AG09309 (cell line): ENCODE measurements at regions not wholly inside any gene's neighbourhood (a gene's known extent, or its start where the extent isn't known, plus 50 kb on each side); places are given as distances from the start of the nearest gene placed in this dataset.

Experiments used
- DNase-seq: peaks from one replicate; pipeline ENCODE4 v3.0.0-alpha.2; 2010; ENCODE audit warnings: low read depth
- H3K4me3 ChIP-seq: 2 replicates; pipeline ENCODE4 v1.5.1; 2011; ENCODE audit warnings: mild to moderate bottlenecking, low read depth, low read length, moderate library complexity; ENCODE audit not compliant: control insufficient read depth
- TF ChIP-seq, protein P1 (sequence below): IDR thresholded peaks from 2 replicates; pipeline ENCODE4 v1.5.1; 2011; ENCODE audit warnings: mild to moderate bottlenecking, low read depth, low read length, inconsistent platforms; ENCODE audit not compliant: insufficient read depth, control insufficient read depth; ENCODE audit errors: missing control alignments

DNA sequence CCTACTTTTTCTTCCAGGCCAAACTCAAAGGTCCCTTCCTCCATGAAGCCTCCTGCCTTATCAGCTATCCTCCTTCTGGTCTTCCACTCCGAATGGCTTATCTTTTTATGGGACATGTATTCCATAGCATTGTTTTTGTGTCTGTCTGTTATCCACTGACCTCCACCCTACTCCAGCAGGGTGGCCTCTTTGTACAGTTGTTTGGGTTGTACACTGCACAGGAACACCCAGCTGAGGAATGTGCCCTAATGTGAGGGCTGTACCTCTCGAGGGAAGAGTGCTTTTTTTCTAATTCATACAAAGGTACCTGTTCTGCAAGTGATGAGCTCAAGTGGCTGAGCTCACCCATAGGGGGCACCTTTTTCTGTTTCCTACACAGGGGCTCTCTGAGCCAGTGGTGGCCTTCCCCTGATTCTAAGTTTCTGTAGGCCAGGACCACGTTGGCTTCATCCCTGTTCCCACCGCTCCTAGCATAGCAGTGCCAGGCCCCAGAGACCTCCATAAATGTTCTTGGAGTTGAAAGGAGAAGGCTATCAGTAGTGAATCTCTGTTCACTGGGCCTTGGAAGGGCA is 108.2 kb downstream of the FOXD2 start:
- DNase-seq = no peak
- H3K4me3 ChIP-seq = no peak overlapping the region
- TF ChIP-seq, protein P1, sequence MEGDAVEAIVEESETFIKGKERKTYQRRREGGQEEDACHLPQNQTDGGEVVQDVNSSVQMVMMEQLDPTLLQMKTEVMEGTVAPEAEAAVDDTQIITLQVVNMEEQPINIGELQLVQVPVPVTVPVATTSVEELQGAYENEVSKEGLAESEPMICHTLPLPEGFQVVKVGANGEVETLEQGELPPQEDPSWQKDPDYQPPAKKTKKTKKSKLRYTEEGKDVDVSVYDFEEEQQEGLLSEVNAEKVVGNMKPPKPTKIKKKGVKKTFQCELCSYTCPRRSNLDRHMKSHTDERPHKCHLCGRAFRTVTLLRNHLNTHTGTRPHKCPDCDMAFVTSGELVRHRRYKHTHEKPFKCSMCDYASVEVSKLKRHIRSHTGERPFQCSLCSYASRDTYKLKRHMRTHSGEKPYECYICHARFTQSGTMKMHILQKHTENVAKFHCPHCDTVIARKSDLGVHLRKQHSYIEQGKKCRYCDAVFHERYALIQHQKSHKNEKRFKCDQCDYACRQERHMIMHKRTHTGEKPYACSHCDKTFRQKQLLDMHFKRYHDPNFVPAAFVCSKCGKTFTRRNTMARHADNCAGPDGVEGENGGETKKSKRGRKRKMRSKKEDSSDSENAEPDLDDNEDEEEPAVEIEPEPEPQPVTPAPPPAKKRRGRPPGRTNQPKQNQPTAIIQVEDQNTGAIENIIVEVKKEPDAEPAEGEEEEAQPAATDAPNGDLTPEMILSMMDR = no peak

DNA sequence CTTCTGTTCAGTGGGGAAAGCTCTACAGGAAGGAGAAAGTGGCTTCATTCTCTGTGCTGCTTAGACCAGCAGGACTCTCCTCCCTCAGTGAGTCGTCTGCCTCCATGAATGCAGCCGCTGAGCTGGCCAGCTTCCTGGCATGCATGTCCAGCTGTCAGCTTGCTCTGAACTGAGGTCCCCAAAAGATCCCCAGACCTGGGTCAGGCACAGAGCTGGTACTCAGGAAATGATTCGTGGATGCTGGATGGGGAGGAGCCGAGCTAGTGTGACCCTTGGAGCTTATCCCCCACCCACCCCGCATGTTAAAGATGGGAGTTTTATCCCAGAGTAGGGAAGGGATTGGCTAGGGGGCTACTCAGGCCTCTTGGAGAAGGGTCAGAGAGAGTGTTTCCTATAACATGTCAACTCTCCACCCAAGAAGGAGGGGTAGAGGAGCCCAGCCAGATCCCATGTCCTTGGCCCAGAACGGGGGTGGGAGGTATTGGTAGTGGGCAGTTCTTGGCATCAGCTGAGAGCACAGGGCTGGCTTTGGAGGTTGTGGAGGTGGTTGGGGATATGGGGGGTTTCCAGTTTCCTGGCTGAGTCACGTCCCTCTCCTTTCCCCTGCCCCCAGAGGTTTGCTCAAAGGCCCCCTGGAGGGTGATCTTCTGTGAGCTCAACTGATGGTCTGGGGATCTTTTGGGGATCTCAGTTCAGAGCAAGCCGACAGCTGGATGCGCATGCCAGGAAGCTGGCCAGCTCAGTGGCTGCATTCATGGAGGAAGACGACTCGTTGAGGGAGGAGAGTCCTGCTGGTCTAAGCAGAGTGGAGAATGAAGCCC is 110.1 kb downstream of the FOXD2 start:
- no peak for DNase-seq

DNA sequence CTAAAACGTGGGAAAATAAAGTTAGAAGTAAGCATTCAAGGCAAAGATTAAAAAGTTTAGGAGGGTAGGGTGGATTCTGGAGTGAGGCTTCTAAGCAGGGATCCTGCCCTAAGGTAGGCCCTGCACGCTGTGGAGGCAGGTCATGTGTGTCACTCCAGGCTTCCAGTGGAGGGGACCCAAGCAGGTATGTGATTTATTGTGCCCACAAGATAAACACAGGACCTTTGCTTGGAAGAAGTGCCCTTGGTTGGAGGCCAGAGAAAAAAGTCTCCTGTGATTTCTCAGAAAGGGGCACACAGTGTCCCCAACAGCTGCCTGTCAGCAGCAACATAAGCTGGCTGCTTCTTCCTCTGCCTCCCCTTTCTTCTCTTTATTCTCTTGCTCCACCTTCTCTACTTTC is 110.8 kb downstream of the FOXD2 start:
- DNase-seq = no peak
- no peak overlapping the region for H3K4me3 ChIP-seq
- TF ChIP-seq, protein P1 = no peak

More for the DNA sequence above, 110.1 kb downstream of the FOXD2 start:
- no peak overlapping the region for H3K4me3 ChIP-seq
- TF ChIP-seq, protein P1 = no peak

DNA sequence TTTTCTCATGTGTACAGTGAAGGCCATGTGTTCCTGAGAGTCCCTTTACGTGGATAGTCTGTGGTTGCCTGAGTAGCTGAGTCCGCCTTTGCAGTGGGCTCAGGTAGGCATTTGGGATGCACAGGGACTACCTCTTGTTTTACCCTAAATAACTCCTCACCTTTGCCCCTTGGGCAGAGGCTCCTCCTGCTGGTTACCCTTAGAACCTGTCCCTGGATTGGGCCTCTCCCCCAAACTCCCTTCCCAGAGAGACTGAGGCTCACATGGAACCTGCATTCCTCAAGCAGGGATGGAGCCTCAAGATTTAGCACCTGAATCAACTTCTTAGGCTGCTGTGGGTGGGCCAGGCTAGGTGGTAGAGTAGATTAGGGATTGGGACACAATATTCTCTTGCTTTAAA is 111.7 kb downstream of the FOXD2 start:
- no peak overlapping the region for H3K4me3 ChIP-seq
- TF ChIP-seq, protein P1 = no peak
- no peak for DNase-seq

DNA sequence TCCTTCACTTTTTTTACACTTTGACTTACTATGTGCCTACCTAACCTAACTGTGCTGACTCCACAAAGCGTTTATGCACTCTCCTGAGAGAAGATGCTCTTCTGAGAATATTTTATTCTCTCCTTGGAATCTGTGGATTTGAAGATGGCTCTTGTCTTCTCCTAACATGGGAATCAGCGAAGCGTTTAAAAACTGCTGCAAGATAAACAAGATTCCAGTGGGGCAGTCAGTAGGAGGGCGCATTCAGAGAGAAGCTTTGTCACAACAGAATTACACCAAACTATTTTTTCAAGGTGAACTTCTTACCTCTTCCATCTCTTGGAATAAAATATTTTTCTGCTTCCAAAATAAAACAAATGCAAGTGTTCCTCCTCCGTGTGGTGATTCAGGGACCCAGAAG is 113.1 kb downstream of the FOXD2 start:
- no peak for DNase-seq
- TF ChIP-seq, protein P1 = no peak
- H3K4me3 ChIP-seq = no peak overlapping the region

DNA sequence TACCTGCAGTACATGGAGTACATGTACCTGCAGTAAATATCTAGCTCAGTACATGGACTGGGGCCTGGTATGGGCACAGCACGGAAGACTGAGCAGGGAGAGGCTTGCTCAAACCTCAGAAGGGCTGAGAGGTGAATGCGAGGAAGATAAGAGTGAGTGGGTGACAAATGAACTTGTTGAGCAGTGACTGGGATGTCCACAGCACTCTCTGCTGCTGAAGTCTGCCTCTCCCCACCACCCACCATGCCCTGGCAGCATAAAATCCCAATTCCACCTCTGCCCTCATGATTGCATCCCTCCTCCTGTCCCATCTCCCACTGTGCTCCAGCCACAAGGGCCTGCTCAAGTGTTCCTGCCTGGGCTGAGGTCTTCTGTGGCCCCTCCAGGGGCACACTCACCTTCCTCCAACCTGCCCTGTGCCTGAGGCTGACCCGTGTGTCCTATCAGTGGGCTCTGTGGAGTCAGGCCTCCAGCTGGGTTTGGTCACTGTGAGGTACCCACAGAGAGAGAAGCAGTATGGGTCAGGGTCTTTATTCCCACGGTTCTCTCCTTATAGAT is 114.2 kb downstream of the FOXD2 start:
- no peak overlapping the region for H3K4me3 ChIP-seq
- DNase-seq = no peak
- TF ChIP-seq, protein P1 = no peak
